HCT116 (cell line): ENCODE measurements at regions not wholly inside any gene's neighbourhood (a gene's known extent, or its start where the extent isn't known, plus 50 kb on each side); places are given as distances from the start of the nearest gene placed in this dataset.

ENCODE experiments used
- ATAC-seq: fragments of 200-7000 bp; cut with Tn5 transposase; 2 replicates; pipeline ENCODE4 v1.9.1; 2020; ENCODE audit warnings: mild to moderate bottlenecking, moderate library complexity
- BruUV-seq: library from RNA; stranded (reverse); fragments of 400-500 nt; replicated peaks from 2 replicates; lab custom pipeline; 2021; lab: Mats Ljungman, UMichigan
- CTCF ChIA-PET: fragments of 300-600 bp; sonication (Branson Sonifier 250); formaldehyde crosslinking; loops from one replicate; lab custom pipeline; 2021; ENCODE audit warnings: antibody characterized with exemption; lab: Charles Lee
- POLR2A ChIA-PET: fragments of 300-600, 350-600 bp; sonication (Branson Sonifier 250); formaldehyde crosslinking; loops from one replicate; lab custom pipeline; 2021; ENCODE audit warnings: antibody characterized with exemption; lab: Charles Lee
- RAD21 ChIA-PET, 2 experiments: fragments of 300-600 bp; sonication (Branson Sonifier 250); formaldehyde crosslinking; loops; one replicate each; lab custom pipeline; 2023; ENCODE audit warnings: low total read pairs in 2 of 2; ENCODE audit not compliant: uncharacterized antibody in 2 of 2, unreplicated experiment in 2 of 2, low non-redundant PET in 1 of 2; lab: Charles Lee
- DNase-seq: peaks from one replicate; pipeline ENCODE4 v3.0.0-alpha.2; 2010; ENCODE audit warnings: low read depth, low spot score
- H2AFZ ChIP-seq: fragments of 200-600 bp; shearing (Covaris generic), sonication (generic); 2 replicates; pipeline ENCODE4 v1.6.1; 2017; ENCODE audit warnings: low read depth, mixed run types, mixed read lengths, antibody characterized with exemption, low read length; ENCODE audit not compliant: poor library complexity, severe bottlenecking
- H3K27ac ChIP-seq: 2 replicates; pipeline ENCODE4 v1.5.1; 2012; ENCODE audit warnings: low read depth, low read length
- H3K27me3 ChIP-seq: fragments of 200-600 bp; sonication (generic); 2 replicates; pipeline ENCODE4 v1.6.1; 2016; ENCODE audit warnings: mixed run types, low read length, mixed read lengths; ENCODE audit not compliant: insufficient read depth
- H3K36me3 ChIP-seq, 2 experiments: fragments of 200-500 bp in 1 of 2; fragments of 200-600 bp in 1 of 2; sonication (Bioruptor generic) in 1 of 2; sonication (generic) in 1 of 2; 2 replicates each; pipeline versions ENCODE4 v1.5.1 to v1.6.1; 2014 to 2016; ENCODE audit warnings: low read length in 2 of 2, inconsistent platforms in 1 of 2, mixed read lengths in 1 of 2, mixed run types in 1 of 2; ENCODE audit not compliant: insufficient read depth in 2 of 2, control insufficient read depth in 1 of 2
- H3K4me1 ChIP-seq, 2 experiments: fragments of 200-600 bp in 1 of 2; sonication (generic) in 1 of 2; 2 replicates each; pipeline versions ENCODE4 v1.5.1 to v1.6.1; 2012 to 2017; ENCODE audit warnings: low read length in 2 of 2, inconsistent platforms in 1 of 2, mild to moderate bottlenecking in 1 of 2, mixed read lengths in 1 of 2, mixed run types in 1 of 2, moderate library complexity in 1 of 2; ENCODE audit not compliant: insufficient read depth in 2 of 2, control insufficient read depth in 1 of 2
- H3K4me2 ChIP-seq: fragments of 200-600 bp; sonication (generic); 2 replicates; pipeline ENCODE4 v1.6.1; 2017; ENCODE audit warnings: mixed run types, low read length, mixed read lengths
- H3K4me3 ChIP-seq, 2 experiments: fragments of 200-600 bp in 1 of 2; sonication (generic) in 1 of 2; replicated peaks in 1 of 2; 2 replicates each; pipeline ENCODE4 v1.5.1; 2011 to 2016; ENCODE audit warnings: low read length in 2 of 2, control low read depth in 1 of 2, low read depth in 1 of 2, mild to moderate bottlenecking in 1 of 2, mixed read lengths in 1 of 2, mixed run types in 1 of 2
- H3K79me2 ChIP-seq: fragments of 200-600 bp; sonication (generic); 2 replicates; pipeline ENCODE4 v1.6.1; 2017; ENCODE audit warnings: mild to moderate bottlenecking, mixed run types, low read length, moderate library complexity, mixed read lengths; ENCODE audit not compliant: insufficient read depth
- H3K9ac ChIP-seq: fragments of 200-600 bp; sonication (generic); 2 replicates; pipeline ENCODE4 v1.6.1; 2016; ENCODE audit warnings: low read length, mixed read lengths
- H3K9me2 ChIP-seq: fragments of 200-600 bp; sonication (generic), shearing (Covaris generic); 2 replicates; pipeline ENCODE4 v1.6.1; 2017; ENCODE audit warnings: mixed run types, mild to moderate bottlenecking, moderate library complexity; ENCODE audit not compliant: insufficient read depth
- H3K9me3 ChIP-seq, 2 experiments: fragments of 200-500 bp in 1 of 2; fragments of 200-600 bp in 1 of 2; sonication (Bioruptor generic) in 1 of 2; sonication (generic) in 1 of 2; 2 replicates each; pipeline ENCODE4 v1.6.1; 2014 to 2017; ENCODE audit warnings: low read length in 2 of 2, mixed read lengths in 2 of 2, inconsistent platforms in 1 of 2, low read depth in 1 of 2, mild to moderate bottlenecking in 1 of 2, mixed run types in 1 of 2, moderate library complexity in 1 of 2; ENCODE audit not compliant: control insufficient read depth in 1 of 2, insufficient read depth in 1 of 2
- H4K20me1 ChIP-seq: fragments of 200-600 bp; sonication (generic), shearing (Covaris generic); 2 replicates; pipeline ENCODE4 v1.6.1; 2017; ENCODE audit warnings: mixed run types, mild to moderate bottlenecking, moderate library complexity; ENCODE audit not compliant: insufficient read depth
- CEBPB ChIP-seq: IDR thresholded peaks from 2 replicates; pipeline ENCODE4 v1.6.1; 2012; ENCODE audit warnings: low read depth
- CTCF ChIP-seq, 3 experiments: fragments of 200-600 bp in 1 of 3; sonication (generic) in 1 of 3; IDR thresholded peaks in 2 of 3; conservative IDR thresholded peaks in 1 of 3; 2 replicates each; pipeline ENCODE4 v1.5.1; 2012 to 2017; ENCODE audit warnings: low read depth in 2 of 3, low read length in 2 of 3, antibody characterized with exemption in 1 of 3, borderline replicate concordance in 1 of 3, control low read depth in 1 of 3, mild to moderate bottlenecking in 1 of 3, mixed read lengths in 1 of 3, mixed run types in 1 of 3, moderate library complexity in 1 of 3; ENCODE audit not compliant: insufficient read depth in 1 of 3
- EGR1 ChIP-seq: IDR thresholded peaks from 2 replicates; pipeline ENCODE4 v1.6.1; 2012; ENCODE audit warnings: low read depth
- ELF1 ChIP-seq: IDR thresholded peaks from 2 replicates; pipeline ENCODE4 v1.6.1; 2012; ENCODE audit warnings: low read depth, borderline replicate concordance
- EZH2 ChIP-seq: fragments of 200-600 bp; sonication (generic); IDR thresholded peaks from 2 replicates; pipeline ENCODE4 v1.6.1; 2017; ENCODE audit warnings: antibody characterized with exemption, mixed run types
- FOSL1 ChIP-seq: IDR thresholded peaks from 2 replicates; pipeline ENCODE4 v1.6.1; 2012; ENCODE audit warnings: low read depth
- JUND ChIP-seq: IDR thresholded peaks from 2 replicates; pipeline ENCODE4 v1.6.1; 2012
- MAX ChIP-seq: IDR thresholded peaks from 2 replicates; pipeline ENCODE4 v1.6.1; 2012
- POLR2A ChIP-seq: IDR thresholded peaks from 2 replicates; pipeline ENCODE4 v1.7.0; 2011; ENCODE audit warnings: borderline replicate concordance; ENCODE audit not compliant: insufficient read depth, insufficient read length; ENCODE audit errors: extremely low read depth
- POLR2AphosphoS5 ChIP-seq: IDR thresholded peaks from 2 replicates; pipeline ENCODE4 v1.6.1; 2011; ENCODE audit warnings: mild to moderate bottlenecking, low read depth, low read length, moderate library complexity
- RAD21 ChIP-seq: IDR thresholded peaks from 2 replicates; pipeline ENCODE4 v1.6.1; 2012; ENCODE audit warnings: low read depth, mild to moderate bottlenecking
- REST ChIP-seq: IDR thresholded peaks from 2 replicates; pipeline ENCODE4 v1.6.1; 2012; ENCODE audit warnings: low read depth
- SP1 ChIP-seq: IDR thresholded peaks from 2 replicates; pipeline ENCODE4 v1.6.1; 2012; ENCODE audit warnings: low read depth
- SRF ChIP-seq: IDR thresholded peaks from 2 replicates; pipeline ENCODE4 v1.6.1; 2012; ENCODE audit warnings: low read depth
- TCF7L2 ChIP-seq: IDR thresholded peaks from 2 replicates; pipeline ENCODE4 v1.7.0; 2011; ENCODE audit warnings: borderline replicate concordance, inconsistent platforms; ENCODE audit not compliant: insufficient read depth, insufficient read length; ENCODE audit errors: extremely low read depth
- YY1 ChIP-seq: IDR thresholded peaks from 2 replicates; pipeline ENCODE4 v1.6.1; 2011; ENCODE audit warnings: low read length, low read depth, moderate library complexity, mild to moderate bottlenecking; ENCODE audit not compliant: insufficient replicate concordance; ENCODE audit errors: extremely low read depth
- ZFX ChIP-seq: fragments of 450-650 bp; IDR thresholded peaks from 2 replicates; pipeline ENCODE4 v1.6.1; 2017
- ZNF274 ChIP-seq: fragments of 200-500 bp; sonication (Bioruptor generic); IDR thresholded peaks from 2 replicates; pipeline ENCODE4 v1.6.1; 2014; ENCODE audit warnings: mild to moderate bottlenecking, low read depth, low read length, inconsistent platforms
- intact Hi-C: fragments of 100-400 bp; cut with micrococcal nuclease; formaldehyde crosslinking; loops from 2 replicates; pipeline ENCODE4 v1.10.0; 2022
- TF ChIP-seq, protein P1 (sequence below): IDR thresholded peaks from 2 replicates; pipeline ENCODE4 v1.6.1; 2012

DNA sequence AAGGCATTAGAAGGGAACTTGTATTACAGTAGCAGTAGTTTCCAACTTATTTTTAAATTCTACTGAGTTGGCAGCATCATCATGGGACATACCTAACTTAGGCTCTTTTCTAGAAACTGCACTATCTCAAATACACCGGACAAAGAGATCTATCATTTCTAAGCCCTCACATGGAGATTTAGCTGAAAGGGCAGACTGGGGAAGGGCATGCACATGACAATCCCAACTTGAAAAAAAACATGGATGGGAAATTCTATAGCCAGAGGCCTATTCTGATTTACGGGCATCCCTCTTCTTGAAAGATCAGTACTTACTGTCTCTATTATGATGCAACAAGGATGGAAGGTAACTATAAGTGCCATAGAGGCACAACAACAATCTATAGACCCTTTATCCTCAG is 1328.6 kb downstream of the UQCRFS1 start:
- Histone ChIP-seq H3K27me3 (no peaks in the 10 kb centered on the region), H3K4me3 (no peak overlapping the region), H2AFZ (no peak overlapping the region), H3K36me3 (no peaks in the 10 kb centered on the region), H3K9me3 (peaks cover 3 to 7% of the 10 kb centered on the region in 2 experiments; a peak in 2 of 4 replicates), H3K4me2 (no peak overlapping the region), H3K27ac (no peak overlapping the region), H4K20me1 (no peaks in the 10 kb centered on the region), H3K9me2 (no peaks in the 10 kb centered on the region), H3K9ac (no peak overlapping the region), H3K79me2 (no peaks in the 10 kb centered on the region), H3K4me1 (no peaks in the 10 kb centered on the region)
- intact Hi-C loops = no loop called here
- RAD21 ChIA-PET = no interaction called here
- no peak for DNase-seq
- CTCF ChIA-PET = no interaction called here
- POLR2A ChIA-PET = no interaction called here
- no peak for ATAC-seq
- TF ChIP-seq POLR2A (no peak), ELF1 (no peak), RAD21 (no peak), ZNF274 (no peak), SRF (no peak), REST (no peak), EGR1 (no peak), POLR2AphosphoS5 (no peak), CEBPB (no peak), FOSL1 (no peak), CTCF (IDR thresholded peaks at IDR 0.05 in 2 of 3, conservative IDR thresholded peaks at IDR 0.05 in 1 of 3; ENCODE audit: borderline replicate concordance in 1 of 3, insufficient read depth in 1 of 3, low read depth in 2 of 3, low read length in 2 of 3) (no peak), EZH2 (no peak), SP1 (no peak), ZFX (no peak), MAX (no peak), YY1 (no peak), JUND (no peak), TCF7L2 (no peak)
- TF ChIP-seq, protein P1, sequence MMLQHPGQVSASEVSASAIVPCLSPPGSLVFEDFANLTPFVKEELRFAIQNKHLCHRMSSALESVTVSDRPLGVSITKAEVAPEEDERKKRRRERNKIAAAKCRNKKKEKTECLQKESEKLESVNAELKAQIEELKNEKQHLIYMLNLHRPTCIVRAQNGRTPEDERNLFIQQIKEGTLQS = no peak
- BruUV-seq = no TSS peak
